ENCODE measurements at regions not wholly inside any gene's neighbourhood (a gene's known extent, or its start where the extent isn't known, plus 50 kb on each side); places are given as distances from the start of the nearest gene placed in this dataset.

DNA sequence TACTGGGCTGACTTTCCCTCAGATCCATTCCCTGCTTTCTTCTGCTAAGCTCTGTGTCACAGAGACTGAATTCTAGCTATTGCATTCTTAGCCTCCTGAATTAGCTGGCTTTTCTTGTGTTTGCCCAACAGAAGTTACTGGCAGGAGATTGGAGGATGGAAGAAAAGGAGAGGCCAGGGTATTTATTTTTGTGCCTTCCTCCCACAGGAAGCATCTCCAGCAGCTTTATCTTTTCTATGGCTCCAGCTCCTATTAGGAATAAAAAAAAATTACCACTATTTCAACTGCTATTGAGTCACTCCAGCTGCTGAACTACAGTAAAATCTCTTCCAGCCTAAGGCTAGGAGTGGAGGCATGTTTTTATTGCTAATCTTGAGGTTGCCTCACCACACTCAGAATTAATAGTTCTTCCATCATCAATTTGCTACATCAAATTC lies 492.4 kb downstream of the RFPL4B start:
- no peaks in the 10 kb centered on the region for H3K79me1 ChIP-seq (replicated peaks; ENCODE audit: low read length, poor library complexity, severe bottlenecking)
- peak overlapping the region; percentile 42 for H3K9ac ChIP-seq (ENCODE audit: low read length)
- DNase-seq: peak; percentile 82
- no peak overlapping the region for H3K23ac ChIP-seq (ENCODE audit: low read length in 2 of 2)
- no peak overlapping the region for H3K14ac ChIP-seq (ENCODE audit: low read length in 2 of 2)
- no peak overlapping the region for H4K8ac ChIP-seq (ENCODE audit: low read length)
- no peaks in the 10 kb centered on the region for H3K27me3 ChIP-seq (ENCODE audit: control insufficient read depth in 1 of 2, insufficient read depth in 1 of 2, low read length in 2 of 2)
- no peak overlapping the region for H3K4me2 ChIP-seq (ENCODE audit: low read length, poor library complexity, severe bottlenecking)
- no peak overlapping the region for H2AFZ ChIP-seq (ENCODE audit: low read depth, low read length)
- H3K9me3 ChIP-seq (ENCODE audit: control insufficient read depth, low read length): no peaks in the 10 kb centered on the region
- no peak overlapping the region for H2BK15ac ChIP-seq (ENCODE audit: low read depth, poor library complexity, severe bottlenecking)
- H3K18ac ChIP-seq (ENCODE audit: low read depth in 1 of 2, low read length in 2 of 2): no peak overlapping the region
- H3K27ac ChIP-seq (ENCODE audit: low read length, poor library complexity, severe bottlenecking): no peak overlapping the region
- no peak overlapping the region for H3K4me3 ChIP-seq (ENCODE audit: insufficient read depth in 1 of 2, low read depth in 1 of 2, low read length in 2 of 2)
- H3K36me3 ChIP-seq (ENCODE audit: control insufficient read depth in 1 of 2, insufficient read depth in 2 of 2, low read depth in 1 of 2, low read length in 2 of 2): no peaks in the 10 kb centered on the region
- H2BK12ac ChIP-seq (ENCODE audit: low read length in 2 of 2): no peak overlapping the region
- no peak overlapping the region for H2AK5ac ChIP-seq (ENCODE audit: low read length, severe bottlenecking)
- H3K4me1 ChIP-seq (ENCODE audit: control insufficient read depth, insufficient read depth, low read depth, low read length): no peaks in the 10 kb centered on the region
- H2BK120ac ChIP-seq (ENCODE audit: low read depth, low read length): no peak overlapping the region
- no peak overlapping the region for H4K91ac ChIP-seq (ENCODE audit: low read length)
- H2BK5ac ChIP-seq (ENCODE audit: low read depth, low read length, poor library complexity, severe bottlenecking): no peak overlapping the region
- no peak overlapping the region for H3K4ac ChIP-seq (ENCODE audit: low read depth in 1 of 2, low read length in 2 of 2)

DNA sequence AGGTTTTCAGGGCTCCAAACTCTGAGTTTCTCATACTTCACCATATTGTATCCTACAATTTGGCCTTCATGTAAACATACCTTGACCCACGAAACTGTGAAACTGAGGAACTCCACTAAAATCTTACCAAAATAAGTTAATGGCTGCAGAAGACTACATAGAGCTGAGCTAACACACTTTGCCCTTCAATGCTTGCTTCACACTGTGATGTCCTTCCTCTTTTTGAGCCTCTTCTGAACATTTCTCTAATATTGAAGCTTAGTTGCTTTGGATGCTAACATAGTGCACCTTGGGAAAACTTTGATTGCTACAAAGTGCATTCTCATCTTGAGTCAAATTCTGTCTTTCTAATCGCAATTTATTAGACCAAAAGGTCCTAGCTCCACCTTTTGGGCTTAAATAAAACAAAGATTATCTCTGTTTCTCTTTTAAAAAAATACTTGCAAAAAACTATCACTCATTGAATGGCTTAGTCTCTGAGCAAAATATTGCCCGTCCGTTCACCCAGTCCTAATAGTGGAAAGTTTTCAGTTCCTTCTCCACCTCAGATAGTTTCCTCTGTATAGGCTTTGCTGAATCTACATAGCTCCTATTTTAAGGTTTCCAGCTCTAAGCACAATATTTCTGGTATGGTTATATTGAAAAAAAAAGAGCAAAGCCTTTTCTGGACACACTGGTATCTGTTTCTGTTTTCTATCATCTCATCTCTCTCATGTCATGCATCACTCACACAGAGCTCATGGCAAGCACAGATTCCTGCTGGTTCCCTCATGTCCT lies 494.6 kb downstream of the RFPL4B start:
- Histone ChIP-seq H3K27ac (ENCODE audit: low read length, poor library complexity, severe bottlenecking) (no peak overlapping the region), H3K4me3 (ENCODE audit: insufficient read depth in 1 of 2, low read depth in 1 of 2, low read length in 2 of 2) (no peak overlapping the region), H2BK5ac (ENCODE audit: low read depth, low read length, poor library complexity, severe bottlenecking) (no peak overlapping the region), H3K4me1 (ENCODE audit: control insufficient read depth, insufficient read depth, low read depth, low read length) (no peaks in the 10 kb centered on the region), H3K27me3 (ENCODE audit: control insufficient read depth in 1 of 2, insufficient read depth in 1 of 2, low read length in 2 of 2) (no peaks in the 10 kb centered on the region), H2BK120ac (ENCODE audit: low read depth, low read length) (no peak overlapping the region), H2AK5ac (ENCODE audit: low read length, severe bottlenecking) (no peak overlapping the region), H3K4ac (ENCODE audit: low read depth in 1 of 2, low read length in 2 of 2) (no peak overlapping the region), H3K14ac (ENCODE audit: low read length in 2 of 2) (no peak overlapping the region), H3K4me2 (ENCODE audit: low read length, poor library complexity, severe bottlenecking) (no peak overlapping the region), H3K18ac (ENCODE audit: low read depth in 1 of 2, low read length in 2 of 2) (no peak overlapping the region), H3K9me3 (ENCODE audit: control insufficient read depth, low read length) (no peaks in the 10 kb centered on the region), H2AFZ (ENCODE audit: low read depth, low read length) (no peak overlapping the region), H3K79me1 (replicated peaks; ENCODE audit: low read length, poor library complexity, severe bottlenecking) (no peaks in the 10 kb centered on the region), H4K91ac (ENCODE audit: low read length) (no peak overlapping the region), H3K36me3 (ENCODE audit: control insufficient read depth in 1 of 2, insufficient read depth in 2 of 2, low read depth in 1 of 2, low read length in 2 of 2) (no peaks in the 10 kb centered on the region), H3K9ac (ENCODE audit: low read length) (no peak overlapping the region), H3K23ac (ENCODE audit: low read length in 2 of 2) (no peak overlapping the region), H2BK15ac (ENCODE audit: low read depth, poor library complexity, severe bottlenecking) (no peak overlapping the region), H2BK12ac (ENCODE audit: low read length in 2 of 2) (no peak overlapping the region), H4K8ac (ENCODE audit: low read length) (no peak overlapping the region)
- WGBS: 92% methylated on average over 4 of the region's 4 CpGs
- no peak for DNase-seq

- no peaks in the 10 kb centered on the region for H3K79me1 ChIP-seq (replicated peaks; ENCODE audit: low read length, poor library complexity, severe bottlenecking)
- H3K4me3 ChIP-seq (ENCODE audit: insufficient read depth in 1 of 2, low read depth in 1 of 2, low read length in 2 of 2): no peak overlapping the region
- H3K4me2 ChIP-seq (ENCODE audit: low read length, poor library complexity, severe bottlenecking): no peak overlapping the region
- no peak for DNase-seq
- H2BK15ac ChIP-seq (ENCODE audit: low read depth, poor library complexity, severe bottlenecking): no peak overlapping the region
- no peak overlapping the region for H3K9ac ChIP-seq (ENCODE audit: low read length)
- H4K8ac ChIP-seq (ENCODE audit: low read length): no peak overlapping the region
- no peaks in the 10 kb centered on the region for H3K27me3 ChIP-seq (ENCODE audit: control insufficient read depth in 1 of 2, insufficient read depth in 1 of 2, low read length in 2 of 2)
- no peak overlapping the region for H3K27ac ChIP-seq (ENCODE audit: low read length, poor library complexity, severe bottlenecking)
- no peak overlapping the region for H3K23ac ChIP-seq (ENCODE audit: low read length in 2 of 2)
- no peak overlapping the region for H2BK12ac ChIP-seq (ENCODE audit: low read length in 2 of 2)
- H3K14ac ChIP-seq (ENCODE audit: low read length in 2 of 2): no peak overlapping the region
- H2BK5ac ChIP-seq (ENCODE audit: low read depth, low read length, poor library complexity, severe bottlenecking): no peak overlapping the region
- no peaks in the 10 kb centered on the region for H3K36me3 ChIP-seq (ENCODE audit: control insufficient read depth in 1 of 2, insufficient read depth in 2 of 2, low read depth in 1 of 2, low read length in 2 of 2)
- no peak overlapping the region for H2AFZ ChIP-seq (ENCODE audit: low read depth, low read length)
- H3K9me3 ChIP-seq (ENCODE audit: control insufficient read depth, low read length): no peaks in the 10 kb centered on the region
- no peak overlapping the region for H2BK120ac ChIP-seq (ENCODE audit: low read depth, low read length)
- H4K91ac ChIP-seq (ENCODE audit: low read length): no peak overlapping the region
- H2AK5ac ChIP-seq (ENCODE audit: low read length, severe bottlenecking): no peak overlapping the region
- H3K18ac ChIP-seq (ENCODE audit: low read depth in 1 of 2, low read length in 2 of 2): no peak overlapping the region
- H3K4ac ChIP-seq (ENCODE audit: low read depth in 1 of 2, low read length in 2 of 2): no peak overlapping the region
- H3K4me1 ChIP-seq (ENCODE audit: control insufficient read depth, insufficient read depth, low read depth, low read length): no peaks in the 10 kb centered on the region
Observed at GRCh38 chr6:112842330-112842685, 495.2 kb downstream of the RFPL4B start.

DNA sequence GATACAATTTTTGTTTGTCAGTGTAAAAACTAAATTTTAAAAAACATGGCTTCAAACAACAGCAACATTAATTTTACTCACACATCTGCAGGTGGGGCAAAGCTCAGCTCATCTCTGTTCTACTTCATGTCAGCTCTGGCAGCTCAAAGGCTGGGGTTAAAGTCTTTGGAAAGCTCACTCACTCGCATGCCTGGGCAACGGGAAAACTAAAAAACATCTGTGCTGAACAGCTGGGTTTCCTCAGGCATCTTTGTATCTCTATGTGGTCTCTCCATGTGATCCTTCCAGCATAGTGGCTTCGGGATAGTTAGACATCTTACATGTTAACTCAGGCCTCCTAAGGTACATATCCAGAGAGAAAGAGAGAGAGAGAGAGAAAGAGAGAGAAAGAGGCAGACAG lies 499.6 kb downstream of the RFPL4B start:
- no peak overlapping the region for H3K14ac ChIP-seq (ENCODE audit: low read length in 2 of 2)
- WGBS: 49% methylated on average over 2 of the region's 3 CpGs

More for the DNA sequence above, 499.6 kb downstream of the RFPL4B start:
- H2BK15ac ChIP-seq (ENCODE audit: low read depth, poor library complexity, severe bottlenecking): no peak overlapping the region
- no peak overlapping the region for H2AFZ ChIP-seq (ENCODE audit: low read depth, low read length)
- H2BK12ac ChIP-seq (ENCODE audit: low read length in 2 of 2): peak overlapping the region in 1 of 2 experiments; percentile 5
- no peak overlapping the region for H3K23ac ChIP-seq (ENCODE audit: low read length in 2 of 2)
- H3K36me3 ChIP-seq (ENCODE audit: control insufficient read depth in 1 of 2, insufficient read depth in 2 of 2, low read depth in 1 of 2, low read length in 2 of 2): no peaks in the 10 kb centered on the region
- no peak overlapping the region for H3K4me3 ChIP-seq (ENCODE audit: insufficient read depth in 1 of 2, low read depth in 1 of 2, low read length in 2 of 2)
- H3K18ac ChIP-seq (ENCODE audit: low read depth in 1 of 2, low read length in 2 of 2): no peak overlapping the region
- no peak overlapping the region for H2BK5ac ChIP-seq (ENCODE audit: low read depth, low read length, poor library complexity, severe bottlenecking)
- no peak overlapping the region for H3K27ac ChIP-seq (ENCODE audit: low read length, poor library complexity, severe bottlenecking)
- no peak overlapping the region for H3K4ac ChIP-seq (ENCODE audit: low read depth in 1 of 2, low read length in 2 of 2)
- H3K4me1 ChIP-seq (ENCODE audit: control insufficient read depth, insufficient read depth, low read depth, low read length): no peaks in the 10 kb centered on the region
- H3K9ac ChIP-seq (ENCODE audit: low read length): no peak overlapping the region
- peak; percentile 28 for DNase-seq
- no peaks in the 10 kb centered on the region for H3K27me3 ChIP-seq (ENCODE audit: control insufficient read depth in 1 of 2, insufficient read depth in 1 of 2, low read length in 2 of 2)
- H4K91ac ChIP-seq (ENCODE audit: low read length): no peak overlapping the region
- no peak overlapping the region for H2BK120ac ChIP-seq (ENCODE audit: low read depth, low read length)
- H3K79me1 ChIP-seq (replicated peaks; ENCODE audit: low read length, poor library complexity, severe bottlenecking): no peaks in the 10 kb centered on the region
- no peaks in the 10 kb centered on the region for H3K9me3 ChIP-seq (ENCODE audit: control insufficient read depth, low read length)
- H3K4me2 ChIP-seq (ENCODE audit: low read length, poor library complexity, severe bottlenecking): no peak overlapping the region
- no peak overlapping the region for H4K8ac ChIP-seq (ENCODE audit: low read length)
- H2AK5ac ChIP-seq (ENCODE audit: low read length, severe bottlenecking): no peak overlapping the region

Measured in mesenchymal stem cell (in vitro differentiated cells and primary cell).